ENCODE measurements at regions not wholly inside any gene's neighbourhood (a gene's known extent, or its start where the extent isn't known, plus 50 kb on each side); places are given as distances from the start of the nearest gene placed in this dataset.

GRCh38 chr14:95380350-95381042 lies 60.8 kb upstream of the CLMN start:
- DNase-seq = no peak

- DNase-seq = no peak
Observed at GRCh38 chr14:95379634-95380033, 59.9 kb upstream of the CLMN start.

GRCh38 chr14:95375539-95376109 lies 55.9 kb upstream of the CLMN start:
- DNase-seq = no peak

GRCh38 chr14:95374239-95374997 lies 54.7 kb upstream of the CLMN start:
- DNase-seq = no peak

GRCh38 chr14:95370076-95370475 lies 50.4 kb upstream of the CLMN start:
- DNase-seq = peak; percentile 22
